ENCODE measurements at regions not wholly inside any gene's neighbourhood (a gene's known extent, or its start where the extent isn't known, plus 50 kb on each side); places are given as distances from the start of the nearest gene placed in this dataset.

DNA sequence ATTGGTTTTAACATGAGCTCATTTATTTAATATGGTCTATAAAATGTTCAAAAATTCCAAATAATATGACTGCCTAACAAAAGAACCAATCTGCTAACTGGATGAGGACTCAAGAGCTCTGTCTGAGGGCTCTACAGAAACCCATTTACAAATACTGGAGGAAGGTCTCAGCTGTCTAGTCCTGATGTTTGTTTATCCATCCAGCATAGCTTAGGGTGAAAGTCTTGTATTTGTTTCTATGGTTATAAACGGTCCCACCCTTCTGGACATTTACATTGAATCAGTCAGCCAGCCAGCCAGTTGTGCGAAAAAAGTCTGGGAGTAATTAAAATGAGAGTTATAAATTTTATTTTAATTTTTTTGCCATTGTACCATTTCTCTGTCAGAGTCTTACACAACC is 220.7 kb downstream of the BMP4 start:
- TF ChIP-seq, protein P1, sequence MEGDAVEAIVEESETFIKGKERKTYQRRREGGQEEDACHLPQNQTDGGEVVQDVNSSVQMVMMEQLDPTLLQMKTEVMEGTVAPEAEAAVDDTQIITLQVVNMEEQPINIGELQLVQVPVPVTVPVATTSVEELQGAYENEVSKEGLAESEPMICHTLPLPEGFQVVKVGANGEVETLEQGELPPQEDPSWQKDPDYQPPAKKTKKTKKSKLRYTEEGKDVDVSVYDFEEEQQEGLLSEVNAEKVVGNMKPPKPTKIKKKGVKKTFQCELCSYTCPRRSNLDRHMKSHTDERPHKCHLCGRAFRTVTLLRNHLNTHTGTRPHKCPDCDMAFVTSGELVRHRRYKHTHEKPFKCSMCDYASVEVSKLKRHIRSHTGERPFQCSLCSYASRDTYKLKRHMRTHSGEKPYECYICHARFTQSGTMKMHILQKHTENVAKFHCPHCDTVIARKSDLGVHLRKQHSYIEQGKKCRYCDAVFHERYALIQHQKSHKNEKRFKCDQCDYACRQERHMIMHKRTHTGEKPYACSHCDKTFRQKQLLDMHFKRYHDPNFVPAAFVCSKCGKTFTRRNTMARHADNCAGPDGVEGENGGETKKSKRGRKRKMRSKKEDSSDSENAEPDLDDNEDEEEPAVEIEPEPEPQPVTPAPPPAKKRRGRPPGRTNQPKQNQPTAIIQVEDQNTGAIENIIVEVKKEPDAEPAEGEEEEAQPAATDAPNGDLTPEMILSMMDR (IDR thresholded peaks at IDR 0.05; ENCODE audit: low read depth, low read length, poor library complexity, severe bottlenecking): no peak
- TF ChIP-seq EZH2phosphoT487 (IDR thresholded peaks at IDR 0.05; ENCODE audit: borderline replicate concordance, low read length): no peak

Data from DOHH2 (cell line).